CD4-positive, alpha-beta T cell treated with Interleukin-12 subunit alpha and Interleukin-12 subunit beta, for 1 hour (primary cell): ENCODE measurements at regions not wholly inside any gene's neighbourhood (a gene's known extent, or its start where the extent isn't known, plus 50 kb on each side); places are given as distances from the start of the nearest gene placed in this dataset.

ENCODE experiments used
- DNase-seq: peaks from one replicate; pipeline ENCODE4 v3.0.0-alpha.2; 2020

DNA sequence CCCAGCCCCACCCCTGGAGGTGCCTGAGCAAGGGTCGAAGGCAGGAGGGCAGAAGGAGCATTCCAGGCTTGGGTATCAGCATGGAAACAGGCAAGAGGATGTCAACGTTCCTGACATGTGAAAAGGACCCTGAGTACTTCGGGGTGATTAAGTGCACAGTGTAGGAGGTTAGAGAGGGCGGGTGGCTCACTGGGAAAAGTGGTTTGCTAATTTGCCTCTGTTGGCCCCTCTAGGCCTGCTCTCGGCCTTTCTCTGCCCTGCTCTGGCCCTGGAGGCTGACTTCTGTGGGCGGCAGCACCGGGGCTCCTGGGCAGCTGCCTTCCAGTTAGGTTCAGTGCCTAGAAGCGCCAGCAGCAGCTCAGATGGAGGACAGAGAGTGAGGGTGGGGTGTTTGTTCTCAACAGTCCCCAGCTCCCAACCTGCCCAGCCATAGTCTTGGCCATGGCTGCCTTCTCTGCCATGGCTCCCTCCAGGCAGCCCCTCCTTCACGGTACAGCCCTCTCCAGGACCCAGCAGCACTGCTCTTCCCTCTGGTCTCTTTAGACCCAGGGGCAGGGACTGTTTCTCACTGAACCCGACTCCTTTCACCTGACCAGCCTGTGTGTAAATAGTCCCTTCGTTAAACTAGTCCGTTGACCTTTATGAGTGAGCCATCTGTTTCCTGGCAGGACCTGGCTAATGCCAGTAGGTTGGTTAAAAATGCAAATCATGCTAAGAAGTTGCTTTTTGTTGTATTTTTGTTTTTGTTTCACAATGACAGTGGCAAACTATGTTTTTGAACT is 107.1 kb upstream of the TPM1 start:
- no peak for DNase-seq

DNA sequence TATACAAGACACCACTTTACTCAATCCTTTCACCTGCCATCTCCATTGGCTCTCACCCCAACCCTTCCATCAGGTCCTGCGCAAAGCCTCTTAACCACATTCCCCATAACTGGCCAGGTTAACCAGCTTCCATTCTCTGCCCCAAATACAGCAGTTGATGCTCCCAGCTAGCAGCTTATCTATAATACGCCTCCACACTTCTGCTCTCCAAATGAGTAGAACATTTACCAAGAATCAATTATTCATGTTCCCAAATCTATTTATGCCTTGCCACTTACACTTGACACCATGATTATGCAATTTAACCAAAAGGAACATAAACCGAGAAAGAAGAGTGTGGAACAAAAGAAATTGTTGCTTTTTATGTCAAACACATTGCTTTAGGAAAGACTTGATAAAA is 103.7 kb upstream of the TPM1 start:
- no peak for DNase-seq

DNA sequence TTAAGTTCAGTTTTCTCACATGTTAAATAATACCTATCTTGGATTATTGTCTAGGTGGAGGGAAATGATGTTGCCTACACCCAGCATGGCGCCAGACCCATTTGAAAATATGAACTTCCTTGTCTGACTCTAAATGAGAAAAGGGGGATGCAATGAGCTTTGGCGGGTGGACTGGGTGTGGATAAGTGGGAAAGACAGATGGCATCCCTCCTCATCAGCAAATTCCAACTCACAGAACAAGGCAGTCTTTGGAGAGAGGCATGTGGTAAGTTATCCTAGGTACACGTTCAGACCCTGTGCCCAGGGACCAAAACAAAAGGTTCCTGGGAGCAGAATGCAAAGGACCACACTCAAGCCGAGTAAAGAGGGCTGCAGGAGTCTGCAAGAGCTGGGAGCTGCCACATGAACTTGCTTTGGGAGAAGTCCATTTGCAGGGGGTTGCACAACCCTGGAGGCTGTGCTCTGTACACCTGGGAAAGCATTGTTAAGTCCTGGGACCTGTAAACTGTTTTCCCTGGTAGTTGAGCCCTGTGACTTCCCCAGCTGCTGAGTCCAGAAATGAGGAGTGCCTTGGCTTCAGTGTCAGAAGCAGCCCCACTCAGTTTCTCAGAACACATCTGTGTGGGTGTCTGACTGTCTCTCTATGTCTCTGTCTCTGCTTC is 102.3 kb upstream of the TPM1 start:
- no peak for DNase-seq

DNA sequence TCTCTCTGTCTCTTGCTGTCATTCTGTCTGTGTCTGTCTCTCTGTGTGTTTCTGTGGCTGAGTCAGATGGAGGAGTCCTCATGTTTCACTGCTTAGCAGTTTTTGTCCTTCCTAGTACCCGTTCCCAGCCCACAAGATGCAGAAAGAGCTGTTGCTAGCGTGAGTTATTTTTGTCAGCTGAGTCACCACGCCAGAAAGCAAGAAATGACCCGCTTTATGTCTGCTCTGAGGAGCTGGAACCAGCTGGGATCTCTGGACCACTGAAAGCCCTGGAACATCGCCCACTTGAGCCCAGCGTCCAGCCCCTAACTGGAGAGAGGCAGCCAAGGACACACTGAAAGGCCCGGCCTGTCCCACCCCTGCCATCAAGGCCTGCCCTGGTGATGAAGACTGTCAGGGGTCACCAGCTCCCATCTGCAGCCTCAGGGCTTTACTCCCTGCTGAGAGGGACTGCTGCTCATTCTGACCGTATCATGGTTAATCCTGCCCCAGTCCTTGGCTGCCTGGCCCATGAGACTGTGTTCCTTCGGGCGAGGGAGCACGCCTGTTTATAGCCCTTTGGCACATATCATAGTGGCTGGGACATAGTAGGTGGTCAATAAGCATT is 101.7 kb upstream of the TPM1 start:
- DNase-seq, result no peak

DNA sequence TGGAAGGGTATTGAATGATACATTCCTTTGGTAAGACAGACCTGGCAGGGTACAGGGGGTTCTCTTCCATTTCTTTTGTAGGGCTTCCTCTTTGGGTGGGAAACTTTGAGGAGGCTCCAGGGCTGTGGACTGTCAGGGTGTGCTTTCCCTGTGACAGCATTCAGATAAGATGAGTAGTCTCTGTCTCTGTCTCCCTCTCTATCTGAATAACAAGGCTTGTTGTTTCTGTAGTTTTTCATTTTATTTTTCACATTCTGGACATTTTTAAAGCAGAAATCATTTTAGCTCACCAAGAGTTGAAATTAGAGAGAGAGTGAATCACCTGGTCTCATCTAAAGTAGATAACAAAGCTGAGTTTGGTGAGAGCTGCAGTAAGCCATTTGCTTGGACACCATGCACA is 100.8 kb upstream of the TPM1 start:
- no peak for DNase-seq

DNA sequence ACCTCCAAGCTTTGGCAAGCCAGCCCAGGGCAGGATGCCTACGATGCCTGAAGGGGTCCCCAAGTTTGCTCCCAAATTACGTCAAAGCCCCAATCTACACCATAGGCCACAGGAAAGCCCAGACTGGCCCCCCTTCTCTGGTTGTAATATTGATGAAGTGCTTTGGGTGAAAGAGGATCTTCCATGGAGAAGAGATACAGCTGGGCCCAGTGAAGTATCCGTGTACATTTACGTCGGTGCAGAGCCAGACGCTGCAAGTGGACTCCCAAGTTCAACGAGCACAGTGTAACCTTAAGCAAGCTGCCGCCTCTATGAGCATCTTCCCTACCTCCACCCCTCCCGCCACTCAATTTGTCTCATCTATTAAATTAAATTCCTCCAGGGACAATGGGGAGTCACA is 100.1 kb upstream of the TPM1 start:
- DNase-seq, result no peak

DNA sequence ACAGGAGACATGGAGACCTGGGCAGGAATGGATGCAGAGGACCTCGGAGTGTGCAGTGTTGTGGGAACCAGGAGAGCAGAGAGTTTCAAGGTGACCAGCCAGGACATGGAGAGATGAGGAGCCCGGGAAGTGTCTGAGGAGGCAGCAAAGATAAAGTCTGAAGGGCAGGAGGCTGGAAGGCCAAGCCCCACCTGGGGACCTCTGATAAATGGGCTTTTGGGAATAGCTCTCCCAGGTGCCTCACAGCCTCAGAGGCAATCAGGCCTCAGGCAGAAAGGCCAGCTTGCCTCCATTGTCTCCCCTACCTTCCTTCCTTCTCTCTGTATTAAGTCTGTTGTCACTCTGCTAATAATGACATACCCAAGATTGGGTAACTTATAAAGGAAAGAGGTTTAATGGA is 97.5 kb upstream of the TPM1 start:
- DNase-seq, result no peak

DNA sequence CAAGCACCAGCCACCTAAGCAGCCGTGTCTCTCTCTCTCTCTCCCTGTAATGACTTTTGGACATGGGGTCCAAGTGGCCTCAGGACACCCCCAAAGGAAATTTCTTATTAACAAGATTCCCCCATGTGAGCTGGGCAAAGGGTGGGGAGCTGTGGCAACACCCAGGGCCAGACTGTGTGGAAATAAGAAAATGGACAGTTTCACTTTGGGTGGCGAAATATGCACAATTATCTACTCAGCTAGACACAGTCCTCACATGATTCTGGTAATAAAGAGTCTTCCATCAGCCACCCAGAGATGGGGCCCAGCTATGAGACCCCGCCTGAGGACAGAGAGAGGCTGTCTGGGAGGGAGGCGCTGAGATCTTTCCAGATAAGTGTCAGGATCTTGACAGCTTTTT is 96.8 kb upstream of the TPM1 start:
- no peak for DNase-seq

DNA sequence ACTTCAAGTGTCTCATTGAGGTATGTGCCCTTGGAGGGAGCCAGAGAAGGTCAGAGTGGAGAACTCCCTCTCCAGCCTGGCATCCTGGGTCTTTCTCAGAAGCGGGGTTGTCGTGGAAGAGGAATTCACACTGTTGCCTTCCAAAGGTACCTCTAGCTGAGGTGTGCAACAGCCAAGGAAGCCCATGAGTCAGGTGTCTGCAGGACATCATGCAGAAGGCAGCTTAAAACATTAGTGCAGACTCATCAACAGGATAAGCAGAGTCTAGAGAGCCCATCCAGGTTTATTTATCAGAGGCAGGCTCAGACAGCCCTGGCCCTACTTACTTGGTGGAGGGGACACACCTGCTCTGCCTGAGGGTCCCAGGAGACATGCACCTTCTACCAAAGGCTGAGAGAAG is 95.6 kb upstream of the TPM1 start:
- DNase-seq, result no peak

DNA sequence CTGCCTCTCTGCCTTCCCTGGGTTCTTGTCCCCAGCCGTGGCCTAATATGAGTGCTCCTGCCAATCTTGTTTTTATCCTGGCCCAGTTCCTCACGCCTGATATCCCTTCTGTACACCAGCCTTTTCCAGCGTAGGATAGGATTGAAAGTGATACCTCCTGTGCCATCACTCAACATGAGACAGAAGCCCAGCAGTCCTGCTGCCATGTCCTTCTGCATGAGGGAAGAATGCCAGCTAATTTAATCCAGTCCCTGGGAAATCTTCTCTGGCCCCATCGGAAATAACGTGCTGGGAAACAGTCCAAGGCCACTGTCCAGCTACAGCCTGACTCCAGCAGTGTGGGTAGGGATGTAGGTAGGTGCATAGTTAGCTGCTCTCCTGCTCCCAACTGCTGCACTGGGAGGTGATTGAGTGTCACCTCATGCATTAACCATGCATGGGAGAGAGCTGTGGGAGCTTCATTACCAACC is 92.0 kb upstream of the TPM1 start:
- no peak for DNase-seq

DNA sequence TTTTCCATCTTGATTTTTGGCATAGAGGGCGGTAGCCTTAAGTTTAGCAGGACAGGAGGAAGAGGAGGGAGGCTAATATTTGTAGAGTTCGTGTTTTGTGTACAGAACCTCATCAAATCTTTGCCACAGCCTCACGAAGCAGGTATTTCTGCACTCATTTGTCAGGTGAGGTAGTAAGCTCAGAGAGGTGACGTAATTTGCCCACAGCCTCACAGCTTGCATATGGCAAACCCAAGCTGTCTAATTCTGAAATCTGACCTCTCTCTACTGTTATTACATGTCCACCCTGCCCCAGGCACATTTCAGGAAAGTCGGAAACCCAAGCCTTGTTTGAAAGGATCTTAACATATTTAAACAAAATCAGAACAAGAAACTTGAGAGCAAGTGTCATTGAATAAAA is 91.1 kb upstream of the TPM1 start:
- DNase-seq, result no peak

DNA sequence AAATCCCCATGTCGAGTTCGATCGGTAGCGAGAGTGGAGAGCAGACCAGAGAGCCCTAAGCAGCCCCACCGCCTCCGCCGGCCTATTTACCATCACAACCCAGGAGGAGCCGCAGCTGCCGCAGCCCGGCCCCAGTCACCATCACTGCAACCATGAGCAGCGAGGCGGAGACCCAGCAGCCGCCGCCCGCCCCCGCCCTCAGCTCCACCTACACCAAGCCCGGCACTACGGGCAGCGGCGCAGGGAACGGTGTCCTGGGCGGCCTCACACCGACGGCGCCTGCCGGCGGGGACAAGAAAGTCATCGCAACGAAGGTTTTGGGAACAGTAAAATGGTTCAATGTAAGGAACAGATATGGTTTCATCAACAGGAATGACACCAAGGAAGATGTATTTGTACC is 89.5 kb upstream of the TPM1 start:
- DNase-seq, result no peak

DNA sequence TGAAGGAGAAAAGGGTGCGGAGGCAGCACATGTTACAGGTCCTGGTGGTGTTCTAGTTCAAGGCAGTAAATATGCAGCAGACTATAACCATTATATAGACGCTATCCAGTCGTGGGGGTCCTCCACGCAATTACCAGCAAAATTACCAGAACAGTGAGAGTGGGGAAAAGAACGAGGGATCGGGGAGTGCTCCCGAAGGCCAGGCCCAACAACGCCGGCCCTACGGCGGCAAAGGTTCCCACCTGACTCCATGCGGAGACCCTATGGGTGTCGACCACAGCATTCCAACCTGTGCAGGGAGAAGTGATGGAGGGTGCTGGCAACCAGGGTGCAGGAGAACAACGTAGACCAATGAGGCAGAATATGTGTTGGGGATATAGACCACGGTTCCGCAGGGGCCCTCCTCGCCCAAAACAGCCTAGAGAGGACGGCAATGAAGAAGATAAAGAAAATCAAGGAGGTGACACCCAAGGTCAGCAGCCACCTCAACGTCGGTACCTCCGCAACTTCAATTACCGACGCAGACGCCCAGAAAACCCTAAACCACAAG is 89.0 kb upstream of the TPM1 start:
- no peak for DNase-seq

DNA sequence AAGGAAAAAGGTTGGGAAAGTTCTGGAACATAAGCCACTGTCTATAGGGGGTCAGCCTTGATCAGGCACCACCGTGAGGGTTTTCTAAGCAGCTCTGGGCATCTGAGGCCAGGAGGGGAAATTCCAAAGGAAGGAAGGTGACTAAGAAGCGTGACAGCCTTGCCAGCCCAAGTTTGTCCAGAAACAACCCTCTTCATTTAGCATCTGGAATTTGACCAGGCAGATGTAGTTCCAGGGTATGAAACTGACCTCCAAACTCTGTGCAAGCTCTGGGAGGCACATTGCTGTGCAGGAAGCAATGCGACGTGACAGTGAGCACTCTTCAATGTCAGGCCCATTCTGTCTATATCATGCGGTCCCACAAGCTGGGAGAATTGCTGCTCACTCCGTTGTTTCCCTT is 85.4 kb upstream of the TPM1 start:
- no peak for DNase-seq

DNA sequence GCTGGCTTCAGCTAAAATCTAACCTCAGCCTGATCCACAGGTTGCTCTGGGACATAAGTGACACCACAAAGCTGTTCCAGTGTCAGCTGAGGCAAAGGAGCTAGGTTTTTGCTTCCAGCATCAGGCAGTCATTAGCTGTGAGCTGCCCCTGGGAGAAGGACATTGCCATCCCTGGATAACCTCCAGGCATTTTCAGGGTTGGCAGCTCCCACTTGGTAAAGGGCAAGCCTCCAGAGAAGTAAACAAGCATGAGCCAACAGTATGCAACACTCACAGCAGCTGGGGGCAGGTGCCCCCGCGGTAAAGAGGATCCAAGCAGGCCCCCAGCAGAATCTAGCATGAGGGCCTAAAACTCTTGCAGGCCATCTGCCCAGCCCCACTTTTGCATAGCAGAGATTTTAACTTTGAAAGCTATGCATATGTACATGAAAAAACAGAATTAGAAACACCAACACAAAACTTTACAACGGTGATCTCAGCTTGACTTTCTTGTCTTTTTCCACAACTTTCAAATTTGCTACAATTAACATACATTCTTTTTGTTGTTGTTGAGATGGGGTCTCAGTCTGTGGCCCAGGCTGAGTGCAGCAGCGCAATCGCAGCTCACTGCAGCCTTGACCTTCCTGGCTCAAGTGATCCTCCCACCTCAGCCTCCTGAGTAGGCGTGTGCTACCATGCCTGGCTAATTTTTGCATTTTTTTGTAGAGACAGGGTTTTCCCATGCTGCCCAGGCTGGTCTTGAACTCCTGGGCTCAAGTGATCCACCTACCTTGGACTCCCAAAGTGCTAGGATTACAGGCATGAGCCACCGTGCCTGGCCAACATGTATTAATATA is 83.8 kb upstream of the TPM1 start:
- no peak for DNase-seq

DNA sequence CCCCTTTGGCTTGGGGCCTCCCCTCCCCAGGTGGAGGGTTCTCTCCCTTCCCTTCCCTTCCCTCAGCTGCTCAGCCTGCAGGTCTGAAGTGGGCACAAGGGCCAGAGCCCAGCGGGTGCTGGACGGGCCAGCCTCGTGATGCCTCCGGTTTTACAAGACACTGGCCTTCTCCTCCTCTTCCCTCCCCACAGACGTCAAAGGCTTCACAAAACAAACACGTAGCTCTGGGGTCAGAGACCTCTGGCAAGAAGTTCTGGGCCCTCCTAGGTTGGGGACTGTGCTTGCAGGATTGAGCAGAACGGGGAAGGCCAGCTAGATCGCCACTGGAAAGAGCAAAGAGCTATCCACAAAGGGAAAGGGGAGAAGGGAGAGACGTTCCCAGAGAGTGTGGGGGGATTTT is 81.4 kb upstream of the TPM1 start:
- no peak for DNase-seq

DNA sequence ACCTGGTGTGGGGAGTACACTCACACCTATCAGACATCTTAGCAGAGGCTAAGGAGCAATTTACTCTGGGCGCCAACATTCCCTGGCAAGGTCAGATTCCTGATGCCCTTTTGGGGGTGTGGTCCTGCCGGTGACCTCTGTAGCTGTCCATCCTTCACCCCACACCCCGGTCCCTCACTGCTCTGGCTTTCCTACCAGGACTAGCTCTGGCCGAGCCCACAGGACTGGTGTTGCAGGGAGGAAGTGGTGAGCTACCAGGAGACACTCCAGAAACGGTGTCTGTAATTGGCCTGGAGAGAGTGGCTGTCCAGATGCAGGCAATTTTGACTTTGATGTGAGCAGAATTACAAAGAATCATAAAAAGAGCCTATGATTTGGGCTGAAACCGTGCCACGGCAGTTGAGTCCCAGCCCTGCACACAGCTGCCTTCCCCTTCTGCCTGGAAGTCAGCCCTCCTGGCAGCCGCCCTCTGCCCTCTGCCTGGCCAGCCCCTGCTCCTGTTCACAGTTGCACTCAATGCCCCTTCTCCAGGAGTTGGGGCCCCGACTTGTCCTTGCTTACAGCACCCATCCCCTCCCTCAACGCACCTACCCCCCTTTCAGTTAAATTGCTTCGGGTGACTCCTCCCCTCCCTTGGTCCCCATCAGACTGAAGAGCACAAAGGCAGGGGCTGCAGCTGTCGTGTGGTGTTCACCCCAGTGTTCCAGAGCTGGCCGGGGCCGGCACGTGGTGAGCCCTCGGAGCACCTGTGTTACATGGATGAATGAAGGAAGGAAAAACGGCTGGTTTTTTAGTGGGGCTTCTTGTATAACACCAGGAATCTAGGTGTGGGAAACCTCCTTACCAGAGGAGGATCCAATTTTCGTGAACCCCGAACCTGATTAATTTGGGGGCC is 80.2 kb upstream of the TPM1 start:
- DNase-seq, result no peak

DNA sequence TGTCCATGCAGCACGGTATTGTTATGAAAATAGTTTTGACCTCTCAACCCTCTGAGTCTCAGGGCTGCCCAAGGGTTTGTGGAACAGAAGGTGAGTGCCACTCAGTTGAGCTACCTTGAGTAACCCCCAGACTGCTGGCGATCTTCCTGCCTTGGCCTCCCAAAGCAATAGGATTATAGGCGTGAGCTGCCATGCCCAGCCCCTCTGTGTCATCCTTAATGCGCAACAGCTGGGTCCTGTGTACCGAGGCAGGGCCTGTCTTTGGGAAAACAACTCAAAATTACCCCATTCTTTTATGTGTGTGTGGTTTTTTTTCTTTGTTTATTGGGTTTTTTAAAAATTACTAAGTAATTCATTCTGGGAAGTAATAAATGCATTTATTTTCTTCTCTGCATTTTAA is 78.3 kb upstream of the TPM1 start:
- no peak for DNase-seq

DNA sequence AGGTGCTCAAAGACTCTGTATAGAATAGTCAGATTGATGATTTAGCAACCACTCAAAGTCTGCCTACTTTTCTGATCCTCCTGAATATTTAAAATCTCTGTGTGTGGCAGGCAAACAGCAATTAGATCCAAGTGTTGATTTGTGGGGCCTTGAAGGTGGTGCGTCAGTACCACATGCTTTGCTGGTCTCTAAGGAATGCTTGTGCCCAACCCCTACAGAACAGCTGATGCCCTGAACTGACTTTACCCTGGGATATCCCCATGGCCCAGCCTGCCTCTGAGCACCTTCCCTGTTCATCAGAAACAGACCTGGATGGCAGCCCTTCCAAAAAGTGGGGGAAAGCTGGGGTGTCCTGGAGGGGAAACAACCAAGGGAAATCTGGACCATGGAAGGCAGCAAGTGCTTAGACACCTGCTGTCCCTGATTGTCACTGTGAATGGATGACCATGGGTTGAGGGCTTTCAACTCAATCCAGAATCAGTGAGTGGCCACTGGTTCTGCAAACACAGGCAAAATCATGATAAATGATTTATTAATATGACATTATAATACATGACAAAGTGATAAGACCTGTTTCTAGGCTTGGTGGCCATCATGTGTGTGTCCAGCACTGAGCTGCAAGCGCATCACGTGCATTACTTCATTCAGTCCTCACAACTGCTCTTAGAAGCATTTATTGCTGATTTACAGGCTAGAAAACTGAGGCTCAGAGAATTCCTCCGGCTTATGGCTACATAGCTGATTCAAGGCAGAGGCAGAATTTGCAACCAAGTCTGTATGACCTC is 76.1 kb upstream of the TPM1 start:
- DNase-seq, result no peak

DNA sequence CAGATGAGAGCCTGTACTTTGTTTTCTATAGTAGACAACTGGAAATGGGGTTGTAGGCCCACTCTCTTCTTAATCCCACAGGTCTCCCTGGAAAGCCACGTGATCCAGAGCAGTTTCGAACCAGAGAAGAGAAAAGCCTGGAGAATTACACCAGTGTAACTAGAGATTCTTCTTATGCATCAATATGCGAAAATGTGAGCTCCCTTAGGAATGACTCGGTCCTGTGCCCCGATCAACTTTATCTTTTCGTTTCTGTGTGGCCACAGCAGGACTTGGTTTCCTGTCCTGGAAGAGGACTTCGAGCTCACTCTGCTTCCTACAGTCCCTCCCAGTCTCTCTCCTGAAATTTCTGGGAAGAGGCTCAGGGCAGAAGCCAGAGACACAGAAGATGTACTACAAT is 73.8 kb upstream of the TPM1 start:
- no peak for DNase-seq

DNA sequence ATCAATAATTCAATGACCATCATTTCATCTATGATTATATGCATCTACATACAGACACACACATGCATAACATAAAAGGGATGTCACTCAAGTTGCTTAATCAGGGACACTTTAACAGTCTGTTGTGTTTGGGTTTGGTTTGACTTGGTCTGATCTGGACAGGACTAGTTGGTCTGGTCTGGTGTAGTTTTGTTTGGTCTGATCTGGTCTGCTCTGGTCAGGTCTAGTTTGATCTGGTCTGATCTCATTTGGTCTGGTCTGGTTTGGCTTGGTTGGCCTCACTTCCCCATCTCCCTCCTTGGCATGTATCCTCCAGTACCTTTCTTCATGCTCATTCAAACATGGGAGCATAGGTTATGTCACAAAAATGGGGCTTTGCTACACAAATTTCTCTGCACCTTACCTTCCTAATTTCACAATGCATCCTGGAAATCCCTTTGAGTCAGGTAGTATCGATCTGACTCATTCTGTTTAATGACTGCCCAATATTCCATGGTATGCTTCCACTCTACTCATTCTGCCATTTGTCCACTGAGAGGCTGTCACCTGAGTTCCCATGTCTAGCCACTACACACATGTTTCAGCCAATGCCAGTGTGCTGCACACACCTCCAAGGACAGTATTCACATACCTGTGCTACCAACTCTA is 73.0 kb upstream of the TPM1 start:
- DNase-seq, result no peak
